Left lung (tissue), 4 donors: ENCODE measurements at regions not wholly inside any gene's neighbourhood (a gene's known extent, or its start where the extent isn't known, plus 50 kb on each side); places are given as distances from the start of the nearest gene placed in this dataset.
"Not testable (repeated sequence)": the region's sequence is repeated elsewhere in the genome, so short reads cannot be mapped to it uniquely, and the experiment has no call there.

Source experiments
- ATAC-seq: fragments of 200-7000 bp; cut with Tn5 transposase; one replicate; pipeline ENCODE4 v1.9.1; 2020; ENCODE audit warnings: moderate library complexity
- DNase-seq, 4 donors: peaks; one replicate each; pipeline ENCODE4 v3.0.0-alpha.2; 2013 to 2020
- H3K27ac ChIP-seq, 2 donors: fragments of 200-600 bp; sonication (generic) in 1 of 2; one replicate each; pipeline versions ENCODE4 v1.5.0 to v1.8.0; 2020 to 2021
- H3K27me3 ChIP-seq, 2 donors: fragments of 200-600 bp; sonication (generic) in 1 of 2; one replicate each; pipeline versions ENCODE4 v1.5.0 to v1.8.0; 2020 to 2021
- H3K36me3 ChIP-seq, 2 donors: fragments of 200-600 bp; sonication (generic) in 1 of 2; one replicate each; pipeline versions ENCODE4 v1.5.0 to v1.8.0; 2020 to 2021
- H3K4me1 ChIP-seq, 2 donors: fragments of 200-600 bp; one replicate each; pipeline ENCODE4 v1.8.0; 2021
- H3K4me3 ChIP-seq, 2 donors: fragments of 200-600 bp; sonication (generic) in 1 of 2; one replicate each; pipeline versions ENCODE4 v1.5.0 to v1.8.0; 2020 to 2021; ENCODE audit warnings: mild to moderate bottlenecking in 1 of 2
- H3K9me3 ChIP-seq, 2 donors: fragments of 200-600 bp; sonication (generic) in 1 of 2; one replicate each; pipeline versions ENCODE4 v1.5.0 to v1.8.0; 2020 to 2021
- intact Hi-C, 2 donors: fragments of 100-400 bp; cut with DNase I; formaldehyde crosslinking; loops; one replicate each; pipeline versions ENCODE4 v1.11.2 to v1.14.2; 2022
- TF ChIP-seq, protein P1 (sequence below), 2 donors: fragments of 200-600 bp; sonication (generic) in 1 of 2; IDR thresholded peaks; one replicate each; pipeline versions ENCODE4 v1.5.0 to v1.8.0; 2021; ENCODE audit warnings: antibody characterized with exemption in 2 of 2
- donor health status: DM: no; HTN: yes; CAD: no.
- donor health status: DM: no; HTN: no; CAD: no.

DNA sequence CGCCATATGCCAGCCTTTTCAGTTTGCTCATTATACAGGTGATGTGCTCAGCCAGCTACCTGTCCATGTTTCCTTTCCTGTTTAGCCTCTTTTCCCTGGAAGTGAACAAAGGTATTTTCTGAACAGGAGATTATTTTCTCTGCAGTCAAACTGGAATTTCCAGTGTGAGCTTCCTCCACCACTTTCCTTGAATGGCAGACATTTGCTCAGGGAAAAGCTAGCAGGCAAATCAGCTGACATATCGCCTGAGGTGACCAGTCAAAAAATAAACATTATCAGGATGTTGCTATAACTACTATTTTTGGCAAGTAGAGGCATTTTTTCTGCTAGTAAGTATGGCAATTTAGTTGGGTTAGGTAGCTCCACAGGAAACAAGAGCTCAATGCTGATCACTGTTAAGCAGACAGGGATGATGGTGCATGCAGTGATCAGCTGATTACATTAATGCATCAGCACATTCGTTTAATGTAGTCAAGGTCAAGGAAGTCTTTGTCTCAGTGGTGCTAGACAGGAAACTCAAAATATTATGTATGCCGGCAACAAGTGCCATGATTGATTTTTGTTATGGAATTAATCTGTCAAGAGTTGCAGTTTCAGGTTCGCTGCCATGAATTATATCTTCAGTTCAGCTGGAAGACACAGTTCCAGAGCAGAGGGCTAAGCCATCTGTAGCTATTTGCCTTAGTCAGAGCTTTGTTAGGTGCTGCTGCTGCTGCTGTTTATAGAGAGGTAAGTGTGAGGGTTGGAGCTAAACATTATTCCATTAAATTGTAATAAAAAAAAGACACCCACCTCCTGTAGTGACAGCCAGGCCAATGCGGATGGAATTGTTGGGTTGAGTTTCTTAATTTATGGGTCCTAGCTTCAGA lies 179.7 kb upstream of the ST6GALNAC5 start:
- TF ChIP-seq, protein P1, sequence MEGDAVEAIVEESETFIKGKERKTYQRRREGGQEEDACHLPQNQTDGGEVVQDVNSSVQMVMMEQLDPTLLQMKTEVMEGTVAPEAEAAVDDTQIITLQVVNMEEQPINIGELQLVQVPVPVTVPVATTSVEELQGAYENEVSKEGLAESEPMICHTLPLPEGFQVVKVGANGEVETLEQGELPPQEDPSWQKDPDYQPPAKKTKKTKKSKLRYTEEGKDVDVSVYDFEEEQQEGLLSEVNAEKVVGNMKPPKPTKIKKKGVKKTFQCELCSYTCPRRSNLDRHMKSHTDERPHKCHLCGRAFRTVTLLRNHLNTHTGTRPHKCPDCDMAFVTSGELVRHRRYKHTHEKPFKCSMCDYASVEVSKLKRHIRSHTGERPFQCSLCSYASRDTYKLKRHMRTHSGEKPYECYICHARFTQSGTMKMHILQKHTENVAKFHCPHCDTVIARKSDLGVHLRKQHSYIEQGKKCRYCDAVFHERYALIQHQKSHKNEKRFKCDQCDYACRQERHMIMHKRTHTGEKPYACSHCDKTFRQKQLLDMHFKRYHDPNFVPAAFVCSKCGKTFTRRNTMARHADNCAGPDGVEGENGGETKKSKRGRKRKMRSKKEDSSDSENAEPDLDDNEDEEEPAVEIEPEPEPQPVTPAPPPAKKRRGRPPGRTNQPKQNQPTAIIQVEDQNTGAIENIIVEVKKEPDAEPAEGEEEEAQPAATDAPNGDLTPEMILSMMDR (IDR thresholded peaks at IDR 0.05), result no peak

DNA sequence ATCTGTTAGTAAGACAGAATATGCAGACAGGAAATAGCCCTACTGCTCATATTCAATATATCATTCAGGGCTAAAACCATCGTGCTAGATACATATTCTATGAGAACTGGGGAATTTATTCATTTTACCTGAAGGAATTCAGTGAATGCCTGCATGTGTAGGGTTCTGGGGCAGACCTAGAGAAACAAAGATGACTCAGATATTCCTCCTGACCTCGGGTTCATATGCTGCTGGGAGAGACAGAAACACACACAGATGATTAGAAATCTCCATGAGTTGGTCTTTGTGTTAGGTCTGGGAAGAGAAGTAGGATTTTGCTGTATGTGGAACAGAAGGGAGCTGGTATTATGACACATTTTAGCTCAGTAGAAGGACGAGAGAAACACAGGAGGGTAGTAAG lies 176.5 kb upstream of the ST6GALNAC5 start:
- TF ChIP-seq, protein P1 (IDR thresholded peaks at IDR 0.05), result no peak
- no peak overlapping the region for H3K27ac ChIP-seq
- no peaks in the 10 kb centered on the region for H3K36me3 ChIP-seq
- ATAC-seq (no peak), DNase-seq (no peak)
- no peaks in the 10 kb centered on the region for H3K27me3 ChIP-seq
- intact Hi-C loops, result no loop called here
- no peaks in the 10 kb centered on the region for H3K4me1 ChIP-seq
- no peak overlapping the region for H3K4me3 ChIP-seq
- H3K9me3 ChIP-seq, result peaks cover 0 to 9% of the 10 kb centered on the region in 2 donors

More for the DNA sequence above, 179.7 kb upstream of the ST6GALNAC5 start:
- Histone ChIP-seq H3K27ac (no peak overlapping the region), H3K36me3 (no peaks in the 10 kb centered on the region), H3K4me3 (no peak overlapping the region), H3K27me3 (no peaks in the 10 kb centered on the region), H3K9me3 (peaks cover 0 to 4% of the 10 kb centered on the region in 2 donors), H3K4me1 (no peaks in the 10 kb centered on the region)
- intact Hi-C loops, result no loop called here
- ATAC-seq (peak; percentile 62), DNase-seq (peak in 2 of 4 donors; percentile 15 to 60)

DNA sequence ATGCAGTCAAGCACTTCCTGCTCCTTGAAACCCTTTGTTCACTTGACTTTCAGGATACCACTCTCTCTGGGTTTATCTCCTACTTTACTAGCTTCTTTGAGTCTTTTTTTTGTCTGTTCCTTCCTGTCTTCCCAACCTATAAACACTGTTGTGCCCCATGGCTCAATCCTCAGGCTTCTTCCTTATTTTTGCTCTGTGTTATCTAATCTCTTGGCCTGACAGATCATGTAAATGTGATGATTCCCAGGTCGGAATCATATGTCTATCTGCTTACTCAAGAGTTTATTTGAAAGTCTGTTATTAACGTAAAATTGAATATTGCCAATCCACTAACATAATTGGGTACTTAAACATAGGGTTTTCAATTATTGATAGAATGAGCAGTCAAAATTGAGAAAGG lies 171.7 kb upstream of the ST6GALNAC5 start:
- Histone ChIP-seq H3K27ac (no peak overlapping the region), H3K4me1 (no peaks in the 10 kb centered on the region), H3K27me3 (no peaks in the 10 kb centered on the region), H3K9me3 (peaks cover 0 to 9% of the 10 kb centered on the region in 2 donors), H3K36me3 (no peaks in the 10 kb centered on the region), H3K4me3 (no peak overlapping the region)
- DNase-seq (no peak), ATAC-seq (no peak)
- TF ChIP-seq, protein P1 (IDR thresholded peaks at IDR 0.05), result no peak
- intact Hi-C loops, result no loop called here

DNA sequence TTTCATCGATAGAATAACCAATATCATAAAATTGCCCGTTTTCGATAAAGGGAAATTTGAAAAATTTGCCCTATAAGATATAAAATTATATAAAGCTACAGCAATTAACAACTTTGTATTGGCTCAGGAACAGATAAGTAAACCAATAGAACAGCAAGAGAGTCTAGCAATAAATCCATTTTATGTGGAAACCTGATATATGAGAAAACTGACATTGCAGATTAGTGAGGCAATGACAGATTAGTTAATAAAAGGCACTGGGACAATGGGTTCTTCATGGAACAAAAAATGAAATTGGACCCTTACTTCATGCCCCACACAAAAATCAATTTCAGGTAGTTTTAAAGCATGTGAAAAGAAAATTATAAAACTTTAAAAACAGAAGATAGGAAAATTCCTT lies 169.9 kb upstream of the ST6GALNAC5 start:
- Histone ChIP-seq H3K27me3 (no peaks in the 10 kb centered on the region), H3K27ac (no peak overlapping the region), H3K36me3 (no peaks in the 10 kb centered on the region), H3K9me3 (peaks cover 0 to 7% of the 10 kb centered on the region in 2 donors), H3K4me1 (no peaks in the 10 kb centered on the region), H3K4me3 (no peak overlapping the region)
- DNase-seq (no peak), ATAC-seq (no peak)
- TF ChIP-seq, protein P1 (IDR thresholded peaks at IDR 0.05), result no peak
- intact Hi-C loops, result no loop called here

DNA sequence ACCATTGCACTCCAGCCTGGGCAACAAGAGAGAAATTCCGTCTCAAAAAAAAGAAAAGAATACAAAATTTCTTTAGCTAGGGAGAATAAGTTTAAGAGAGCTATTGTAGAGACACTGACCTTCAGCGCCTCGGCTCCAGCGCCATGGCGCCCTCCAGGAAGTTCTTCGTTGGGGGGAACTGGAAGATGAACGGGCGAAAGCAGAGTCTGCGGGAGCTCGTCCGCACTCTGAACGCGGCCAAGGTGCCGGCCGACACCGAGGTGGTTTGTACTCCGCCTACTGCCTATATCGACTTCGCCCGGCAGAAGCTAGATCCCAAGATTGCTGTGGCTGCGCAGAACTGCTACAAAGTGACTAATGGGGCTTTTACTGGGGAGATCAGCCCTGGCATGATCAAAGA lies 167.6 kb upstream of the ST6GALNAC5 start:
- H3K27me3 ChIP-seq, intact Hi-C loops, H3K36me3 ChIP-seq, H3K4me3 ChIP-seq, H3K27ac ChIP-seq, ATAC-seq, H3K4me1 ChIP-seq, H3K9me3 ChIP-seq: not testable (repeated sequence)
- peak in 1 of 4 donors; percentile 45 for DNase-seq

DNA sequence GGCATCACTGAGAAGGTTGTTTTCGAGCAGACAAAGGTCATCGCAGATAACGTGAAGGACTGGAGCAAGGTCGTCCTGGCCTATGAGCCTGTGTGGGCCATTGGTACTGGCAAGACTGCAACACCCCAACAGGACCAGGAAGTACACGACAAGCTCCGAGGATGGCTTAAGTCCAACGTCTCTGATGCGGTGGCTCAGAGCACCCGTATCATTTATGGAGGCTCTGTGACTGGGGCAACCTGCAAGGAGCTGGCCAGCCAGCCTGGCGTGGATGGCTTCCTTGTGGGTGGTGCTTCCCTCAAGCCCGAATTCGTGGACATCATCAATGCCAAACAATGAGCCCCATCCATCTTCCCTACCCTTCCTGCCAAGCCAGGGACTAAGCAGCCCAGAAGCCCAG lies 167.1 kb upstream of the ST6GALNAC5 start:
- intact Hi-C loops, H3K4me1 ChIP-seq, H3K27ac ChIP-seq, ATAC-seq, H3K4me3 ChIP-seq, H3K36me3 ChIP-seq, H3K9me3 ChIP-seq, H3K27me3 ChIP-seq: not testable (repeated sequence)
- peak in 1 of 4 donors; percentile 31 for DNase-seq
